ENCODE measurements at regions not wholly inside any gene's neighbourhood (a gene's known extent, or its start where the extent isn't known, plus 50 kb on each side); places are given as distances from the start of the nearest gene placed in this dataset.
"Not testable (repeated sequence)": the region's sequence is repeated elsewhere in the genome, so short reads cannot be mapped to it uniquely, and the experiment has no call there.

GRCh38 chr13:33410619-33411018 lies 125.1 kb upstream of the STARD13 start:
- ATAC-seq, result no peak
- H3K9me3 ChIP-seq, result no peaks in the 10 kb centered on the region
- H3K4me1 ChIP-seq, result no peaks in the 10 kb centered on the region
- FAIRE-seq, result no peak
- WGBS (ENCODE audit: missing lambda C conversion rate), result 65% methylated on average over 2 of the region's 2 CpGs
- ChIA-PET POLR2A (no interaction called here), CTCF (no interaction called here)
- no peak overlapping the region for H3K4me2 ChIP-seq
- no peak for DNase-seq (ENCODE audit: low read depth in 1 of 2, low spot score in 1 of 2)
- no peak for TF ChIP-seq MAZ (IDR thresholded peaks at IDR 0.05; ENCODE audit: borderline replicate concordance, low read depth, low read length)
- no peak for TF ChIP-seq MYC (IDR thresholded peaks at IDR 0.05; ENCODE audit: borderline replicate concordance, low read length)
- no peak for TF ChIP-seq EHF (CRISPR knock-in tag; IDR thresholded peaks at IDR 0.05)
- no peak for TF ChIP-seq SREBF2 (IDR thresholded peaks at IDR 0.05)
- TF ChIP-seq EHMT2 (IDR thresholded peaks at IDR 0.05; ENCODE audit: low read depth), result no peak
- no peak for TF ChIP-seq CBX8 (IDR thresholded peaks at IDR 0.05)
- no peak for TF ChIP-seq CHD2 (IDR thresholded peaks at IDR 0.05; ENCODE audit: low read length, partially characterized antibody)
- no peak for TF ChIP-seq CHD4 (IDR thresholded peaks at IDR 0.05; ENCODE audit: borderline replicate concordance)
- TF ChIP-seq POLR2A (IDR thresholded peaks at IDR 0.05; ENCODE audit: low read length), result no peak
- TF ChIP-seq PBX3 (IDR thresholded peaks at IDR 0.05), result no peak
- TF ChIP-seq ZNF302 (CRISPR knock-in tag; IDR thresholded peaks at IDR 0.05), result no peak
- TF ChIP-seq MAX (IDR thresholded peaks at IDR 0.05), result no peak
- H3K4me3 ChIP-seq, result no peak overlapping the region
- no peak overlapping the region for H3K27ac ChIP-seq

- Histone ChIP-seq H3K27ac (no peak overlapping the region), H3K4me1 (no peaks in the 10 kb centered on the region), H3K9me3 (no peaks in the 10 kb centered on the region), H3K4me3 (no peak overlapping the region), H3K4me2 (no peak overlapping the region)
- ATAC-seq (no peak), DNase-seq (ENCODE audit: low read depth in 1 of 2, low spot score in 1 of 2) (no peak), FAIRE-seq (no peak)
- ChIA-PET POLR2A (no interaction called here), CTCF (no interaction called here)
- TF ChIP-seq JUNB (IDR thresholded peaks at IDR 0.05), result no peak
- no peak for TF ChIP-seq SMC3 (IDR thresholded peaks at IDR 0.05)
- no peak for TF ChIP-seq BHLHE40 (IDR thresholded peaks at IDR 0.05; ENCODE audit: low read depth, low read length)
- 5% methylated on average over 1 of the region's 1 CpG for WGBS (ENCODE audit: missing lambda C conversion rate)
These were observed 125.8 kb upstream of the STARD13 start for GRCh38 chr13:33411312-33411711.

- no peaks in the 10 kb centered on the region for H3K4me1 ChIP-seq
- ATAC-seq (no peak), DNase-seq (ENCODE audit: low read depth in 1 of 2, low spot score in 1 of 2) (no peak), FAIRE-seq (no peak)
- no peaks in the 10 kb centered on the region for H3K9me3 ChIP-seq
- H3K4me2 ChIP-seq, result no peak overlapping the region
- ChIA-PET POLR2A (no interaction called here), CTCF (no interaction called here)
- WGBS (ENCODE audit: missing lambda C conversion rate), result 76% methylated on average over 1 of the region's 1 CpG
- TF ChIP-seq HOXA7 (CRISPR knock-in tag; IDR thresholded peaks at IDR 0.05), result no peak
- TF ChIP-seq REST (IDR thresholded peaks at IDR 0.05), result no peak
- no peak for TF ChIP-seq PBX3 (IDR thresholded peaks at IDR 0.05)
- TF ChIP-seq GATA3 (IDR thresholded peaks at IDR 0.05; ENCODE audit: borderline replicate concordance), result no peak
- TF ChIP-seq ZFP36 (IDR thresholded peaks at IDR 0.05; ENCODE audit: borderline replicate concordance, partially characterized antibody), result no peak
- TF ChIP-seq FOSL2 (IDR thresholded peaks at IDR 0.05), result no peak
- no peak for TF ChIP-seq FOSL2 (CRISPR knock-in tag; IDR thresholded peaks at IDR 0.05)
- no peak for TF ChIP-seq ELK1 (IDR thresholded peaks at IDR 0.05; ENCODE audit: low read depth, low read length)
- no peak for TF ChIP-seq CEBPB (IDR thresholded peaks at IDR 0.05)
- TF ChIP-seq KDM1A (IDR thresholded peaks at IDR 0.05; ENCODE audit: low read depth), result no peak
- TF ChIP-seq TFCP2L1 (CRISPR knock-in tag; IDR thresholded peaks at IDR 0.05), result no peak
- no peak for TF ChIP-seq HOXB13 (CRISPR knock-in tag; IDR thresholded peaks at IDR 0.05; ENCODE audit: low read depth)
- no peak for TF ChIP-seq KDM5A (IDR thresholded peaks at IDR 0.05)
- H3K4me3 ChIP-seq, result no peak overlapping the region
- H3K27ac ChIP-seq, result no peak overlapping the region
These were observed 130.3 kb upstream of the STARD13 start for GRCh38 chr13:33415822-33416221.

- H3K4me3 ChIP-seq; H3K4me2 ChIP-seq; ATAC-seq; POLR2A ChIA-PET; H3K9me3 ChIP-seq; DNase-seq (ENCODE audit: low read depth in 1 of 2, low spot score in 1 of 2); CTCF ChIA-PET; H3K4me1 ChIP-seq; H3K27ac ChIP-seq; FAIRE-seq: not testable (repeated sequence)
- WGBS (ENCODE audit: missing lambda C conversion rate), result 22% methylated on average over 4 of the region's 7 CpGs
These were observed 132.8 kb upstream of the STARD13 start for GRCh38 chr13:33418224-33418953.
